ENCODE measurements at regions not wholly inside any gene's neighbourhood (a gene's known extent, or its start where the extent isn't known, plus 50 kb on each side); places are given as distances from the start of the nearest gene placed in this dataset.

DNA sequence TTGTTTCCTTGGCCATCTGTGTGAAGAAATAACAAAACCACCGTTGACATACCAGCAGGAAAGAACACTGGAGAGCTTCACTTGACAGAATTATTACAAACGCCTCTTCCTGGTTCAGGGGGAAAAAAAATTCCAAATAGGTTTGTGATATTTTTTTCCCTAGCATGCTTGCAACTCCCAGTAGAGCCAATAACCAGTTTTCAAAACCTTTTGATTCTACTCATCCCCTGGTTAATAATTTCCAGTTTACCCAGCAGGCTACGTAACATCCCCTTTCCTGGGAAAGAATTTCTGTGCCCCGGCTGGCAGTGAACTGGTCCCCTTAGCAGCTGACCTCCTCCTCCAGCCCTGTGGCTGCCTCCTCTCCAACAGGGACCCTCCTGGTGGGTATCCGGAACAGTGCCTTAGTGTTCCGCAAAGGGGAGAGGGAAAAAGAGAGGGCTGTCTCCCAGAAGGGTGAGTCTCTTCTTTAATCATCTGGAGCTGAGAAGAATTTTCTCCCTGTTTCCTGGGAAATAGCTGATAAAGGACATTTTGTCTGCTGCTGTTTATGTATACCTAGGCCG lies 72.8 kb upstream of the BOD1 start (continued):
- TF ChIP-seq AKAP8 (CRISPR knock-in tag; IDR thresholded peaks at IDR 0.05) (no peak), TRIM24 (CRISPR knock-in tag; IDR thresholded peaks at IDR 0.05) (no peak), POGZ (CRISPR knock-in tag; IDR thresholded peaks at IDR 0.05) (0 out of 2 replicates have a peak, but pooled peaks have one; percentile 39), ZNF441 (CRISPR knock-in tag; IDR thresholded peaks at IDR 0.05; ENCODE audit: borderline replicate concordance) (no peak), KAT8 (CRISPR knock-in tag; IDR thresholded peaks at IDR 0.05) (peak; percentile 65), PLSCR1 (CRISPR knock-in tag; IDR thresholded peaks at IDR 0.05; ENCODE audit: borderline replicate concordance) (no peak), NFIB (CRISPR knock-in tag; IDR thresholded peaks at IDR 0.05; ENCODE audit: borderline replicate concordance) (no peak), PTBP1 (IDR thresholded peaks at IDR 0.05; ENCODE audit: low read depth, low read length, poor library complexity, severe bottlenecking) (no peak), GTF3A (CRISPR knock-in tag; conservative IDR thresholded peaks at IDR 0.05) (no peak), SUZ12 (IDR thresholded peaks at IDR 0.05; ENCODE audit: low read depth, low read length) (no peak), JUNB (CRISPR knock-in tag; IDR thresholded peaks at IDR 0.05; ENCODE audit: borderline replicate concordance) (no peak), FOSL1 (CRISPR knock-in tag; IDR thresholded peaks at IDR 0.05; ENCODE audit: borderline replicate concordance) (no peak), MEIS1 (CRISPR knock-in tag; IDR thresholded peaks at IDR 0.05; ENCODE audit: borderline replicate concordance) (no peak), BHLHE40 (IDR thresholded peaks at IDR 0.05; ENCODE audit: low read length) (no peak), MXI1 (IDR thresholded peaks at IDR 0.05; ENCODE audit: borderline replicate concordance, low read depth, low read length) (no peak; the same call in 2 of the 3 replicates), MBD4 (IDR thresholded peaks at IDR 0.05; ENCODE audit: borderline replicate concordance, low read length) (no peak), SRSF9 (IDR thresholded peaks at IDR 0.05; ENCODE audit: borderline replicate concordance, insufficient read depth, low read depth, low read length, poor library complexity, severe bottlenecking) (no peak), ZBTB8A (CRISPR knock-in tag; IDR thresholded peaks at IDR 0.05; ENCODE audit: borderline replicate concordance, low read depth) (no peak)
- TF ChIP-seq, protein P1, sequence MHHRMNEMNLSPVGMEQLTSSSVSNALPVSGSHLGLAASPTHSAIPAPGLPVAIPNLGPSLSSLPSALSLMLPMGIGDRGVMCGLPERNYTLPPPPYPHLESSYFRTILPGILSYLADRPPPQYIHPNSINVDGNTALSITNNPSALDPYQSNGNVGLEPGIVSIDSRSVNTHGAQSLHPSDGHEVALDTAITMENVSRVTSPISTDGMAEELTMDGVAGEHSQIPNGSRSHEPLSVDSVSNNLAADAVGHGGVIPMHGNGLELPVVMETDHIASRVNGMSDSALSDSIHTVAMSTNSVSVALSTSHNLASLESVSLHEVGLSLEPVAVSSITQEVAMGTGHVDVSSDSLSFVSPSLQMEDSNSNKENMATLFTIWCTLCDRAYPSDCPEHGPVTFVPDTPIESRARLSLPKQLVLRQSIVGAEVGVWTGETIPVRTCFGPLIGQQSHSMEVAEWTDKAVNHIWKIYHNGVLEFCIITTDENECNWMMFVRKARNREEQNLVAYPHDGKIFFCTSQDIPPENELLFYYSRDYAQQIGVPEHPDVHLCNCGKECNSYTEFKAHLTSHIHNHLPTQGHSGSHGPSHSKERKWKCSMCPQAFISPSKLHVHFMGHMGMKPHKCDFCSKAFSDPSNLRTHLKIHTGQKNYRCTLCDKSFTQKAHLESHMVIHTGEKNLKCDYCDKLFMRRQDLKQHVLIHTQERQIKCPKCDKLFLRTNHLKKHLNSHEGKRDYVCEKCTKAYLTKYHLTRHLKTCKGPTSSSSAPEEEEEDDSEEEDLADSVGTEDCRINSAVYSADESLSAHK (CRISPR knock-in tag; IDR thresholded peaks at IDR 0.05; ENCODE audit: borderline replicate concordance), result no peak

Measured in HepG2 (cell line).